Neural progenitor cell (in vitro differentiated cells): ENCODE measurements at regions not wholly inside any gene's neighbourhood (a gene's known extent, or its start where the extent isn't known, plus 50 kb on each side); places are given as distances from the start of the nearest gene placed in this dataset.
A peak's percentile ranks its signal among the peaks of the same experiment; 100 is the strongest.

Experiments
- DNase-seq: peaks from one replicate; pipeline ENCODE4 v3.0.0-alpha.2; 2016; ENCODE audit warnings: low spot score
- H2AFZ ChIP-seq: fragments of 200-600 bp; sonication (generic); replicated peaks from 2 replicates; pipeline ENCODE4 v1.6.1; 2016; ENCODE audit warnings: antibody characterized with exemption
- H3F3A ChIP-seq: fragments of 200-600 bp; sonication (generic); 2 replicates; pipeline ENCODE4 v1.6.1; 2016; ENCODE audit warnings: antibody characterized with exemption, low read depth
- H3K27ac ChIP-seq: fragments of 200-600 bp; sonication (generic); 2 replicates; pipeline ENCODE4 v1.5.1; 2016; ENCODE audit warnings: mild to moderate bottlenecking
- H3K27me3 ChIP-seq: fragments of 200-600 bp; sonication (generic); 2 replicates; pipeline ENCODE4 v1.6.1; 2016; ENCODE audit warnings: mild to moderate bottlenecking, moderate library complexity
- H3K36me3 ChIP-seq: fragments of 200-600 bp; sonication (generic); 2 replicates; pipeline ENCODE4 v1.5.1; 2016
- H3K4me1 ChIP-seq: fragments of 200-600 bp; sonication (generic); 2 replicates; pipeline ENCODE4 v1.6.1; 2016; ENCODE audit warnings: mixed run types
- H3K4me2 ChIP-seq: fragments of 200-600 bp; sonication (generic); 2 replicates; pipeline ENCODE4 v1.6.1; 2016
- H3K4me3 ChIP-seq: fragments of 200-600 bp; sonication (generic); 2 replicates; pipeline ENCODE4 v1.5.1; 2016
- H3K79me2 ChIP-seq: fragments of 200-600 bp; sonication (generic); 2 replicates; pipeline ENCODE4 v1.6.1; 2016; ENCODE audit warnings: low read depth
- H3K9ac ChIP-seq: fragments of 200-600 bp; sonication (generic); 2 replicates; pipeline ENCODE4 v1.6.1; 2016
- H3K9me3 ChIP-seq: fragments of 200-600 bp; sonication (generic); 2 replicates; pipeline ENCODE4 v1.5.1; 2016; ENCODE audit warnings: low read depth
- H4K20me1 ChIP-seq: fragments of 200-600 bp; sonication (generic); 2 replicates; pipeline ENCODE4 v1.6.1; 2016; ENCODE audit warnings: low read depth
- H3K27ac Mint-ChIP-seq: 3 replicates; pipeline ENCODE4 v1.8.0; 2021; ENCODE audit warnings: mixed read lengths
- H3K27me3 Mint-ChIP-seq: 2 replicates; pipeline ENCODE4 v1.8.0; 2022; ENCODE audit warnings: low read depth, mild to moderate bottlenecking, inconsistent platforms, moderate library complexity, mixed read lengths; ENCODE audit not compliant: insufficient read depth
- H3K36me3 Mint-ChIP-seq: 3 replicates; pipeline ENCODE4 v1.8.0; 2021; ENCODE audit warnings: mixed read lengths
- H3K4me1 Mint-ChIP-seq: 3 replicates; pipeline ENCODE4 v1.8.0; 2021; ENCODE audit warnings: mixed read lengths
- H3K4me3 Mint-ChIP-seq: 3 replicates; pipeline ENCODE4 v1.8.0; 2021; ENCODE audit warnings: mild to moderate bottlenecking, moderate library complexity, mixed read lengths
- H3K9me3 Mint-ChIP-seq: 3 replicates; pipeline ENCODE4 v1.8.0; 2020; ENCODE audit warnings: mixed read lengths
- EZH2 ChIP-seq: fragments of 200-600 bp; sonication (generic); IDR thresholded peaks from 2 replicates; pipeline ENCODE4 v1.6.1; 2017; ENCODE audit warnings: antibody characterized with exemption, mild to moderate bottlenecking, moderate library complexity
- EZH2phosphoT487 ChIP-seq: fragments of 200-600 bp; sonication (generic); IDR thresholded peaks from 2 replicates; pipeline ENCODE4 v1.6.1; 2017; ENCODE audit warnings: antibody characterized with exemption
- TF ChIP-seq, protein P1 (sequence below): fragments of 200-600 bp; sonication (generic); IDR thresholded peaks from 2 replicates; pipeline ENCODE4 v1.5.1; 2017; ENCODE audit warnings: antibody characterized with exemption, mild to moderate bottlenecking

GRCh38 chr1:36675106-36675505 is 192.4 kb upstream of the CSF3R start:
- H3F3A ChIP-seq = peaks cover 23% of the 10 kb centered on the region
- H3K4me2 ChIP-seq = no peak overlapping the region
- H3K27ac ChIP-seq = no peak overlapping the region
- H4K20me1 ChIP-seq = no peaks in the 10 kb centered on the region
- Mint-ChIP-seq H3K27me3 (peaks cover 14% of the 10 kb centered on the region), H3K4me1 (peaks cover 4% of the 10 kb centered on the region), H3K4me3 (no peak overlapping the region), H3K9me3 (no peaks in the 10 kb centered on the region), H3K36me3 (no peaks in the 10 kb centered on the region), H3K27ac (no peak overlapping the region)
- no peak overlapping the region for H3K9ac ChIP-seq
- no peaks in the 10 kb centered on the region for H3K79me2 ChIP-seq
- H2AFZ ChIP-seq = no peak overlapping the region
- no peak overlapping the region for H3K4me3 ChIP-seq
- no peaks in the 10 kb centered on the region for H3K36me3 ChIP-seq
- TF ChIP-seq EZH2 (no peak), EZH2phosphoT487 (no peak)
- TF ChIP-seq, protein P1, sequence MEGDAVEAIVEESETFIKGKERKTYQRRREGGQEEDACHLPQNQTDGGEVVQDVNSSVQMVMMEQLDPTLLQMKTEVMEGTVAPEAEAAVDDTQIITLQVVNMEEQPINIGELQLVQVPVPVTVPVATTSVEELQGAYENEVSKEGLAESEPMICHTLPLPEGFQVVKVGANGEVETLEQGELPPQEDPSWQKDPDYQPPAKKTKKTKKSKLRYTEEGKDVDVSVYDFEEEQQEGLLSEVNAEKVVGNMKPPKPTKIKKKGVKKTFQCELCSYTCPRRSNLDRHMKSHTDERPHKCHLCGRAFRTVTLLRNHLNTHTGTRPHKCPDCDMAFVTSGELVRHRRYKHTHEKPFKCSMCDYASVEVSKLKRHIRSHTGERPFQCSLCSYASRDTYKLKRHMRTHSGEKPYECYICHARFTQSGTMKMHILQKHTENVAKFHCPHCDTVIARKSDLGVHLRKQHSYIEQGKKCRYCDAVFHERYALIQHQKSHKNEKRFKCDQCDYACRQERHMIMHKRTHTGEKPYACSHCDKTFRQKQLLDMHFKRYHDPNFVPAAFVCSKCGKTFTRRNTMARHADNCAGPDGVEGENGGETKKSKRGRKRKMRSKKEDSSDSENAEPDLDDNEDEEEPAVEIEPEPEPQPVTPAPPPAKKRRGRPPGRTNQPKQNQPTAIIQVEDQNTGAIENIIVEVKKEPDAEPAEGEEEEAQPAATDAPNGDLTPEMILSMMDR = no peak
- H3K9me3 ChIP-seq = no peaks in the 10 kb centered on the region
- no peaks in the 10 kb centered on the region for H3K27me3 ChIP-seq
- H3K4me1 ChIP-seq = peaks cover 39% of the 10 kb centered on the region
- DNase-seq = no peak

DNA sequence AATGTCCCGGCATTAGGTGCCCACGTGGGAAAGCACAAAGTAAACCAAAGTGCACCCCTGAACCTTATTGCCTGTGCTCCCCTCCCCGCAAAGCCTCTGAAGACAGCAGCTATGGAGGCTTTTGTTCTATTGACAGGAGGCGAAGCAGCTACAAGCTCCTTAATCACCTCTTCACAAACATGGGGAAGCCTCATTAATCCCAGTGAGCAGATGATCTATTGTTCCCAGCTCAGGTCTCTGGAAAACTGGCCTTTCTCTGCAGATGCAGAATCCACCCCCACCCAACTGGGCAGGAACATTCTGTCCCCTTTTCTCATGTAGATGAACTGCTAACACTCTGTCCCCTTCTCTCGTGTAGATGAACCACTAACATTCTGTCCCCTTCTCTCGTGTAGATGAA is 190.5 kb upstream of the CSF3R start:
- Histone ChIP-seq H3K4me3 (no peak overlapping the region), H3K4me2 (peak overlapping the region; percentile 62), H3K27ac (peak overlapping the region; percentile 71), H3K9me3 (no peaks in the 10 kb centered on the region), H3K4me1 (peaks cover 56% of the 10 kb centered on the region), H3K36me3 (no peaks in the 10 kb centered on the region), H3K79me2 (no peaks in the 10 kb centered on the region), H3K9ac (no peak overlapping the region), H4K20me1 (no peaks in the 10 kb centered on the region), H2AFZ (no peak overlapping the region), H3F3A (peaks cover 38% of the 10 kb centered on the region), H3K27me3 (no peaks in the 10 kb centered on the region)
- Mint-ChIP-seq H3K9me3 (no peaks in the 10 kb centered on the region), H3K4me1 (peaks cover 16% of the 10 kb centered on the region), H3K4me3 (no peak overlapping the region), H3K36me3 (no peaks in the 10 kb centered on the region), H3K27ac (no peak overlapping the region), H3K27me3 (peaks cover 14% of the 10 kb centered on the region)
- DNase-seq = peak; percentile 85
- TF ChIP-seq, protein P1 = no peak
- TF ChIP-seq EZH2 (no peak), EZH2phosphoT487 (no peak)

- no peak overlapping the region for H3K4me3 ChIP-seq
- H3K79me2 ChIP-seq = no peaks in the 10 kb centered on the region
- peaks cover 70% of the 10 kb centered on the region for H3K4me1 ChIP-seq
- no peaks in the 10 kb centered on the region for H4K20me1 ChIP-seq
- no peak overlapping the region for H3K9ac ChIP-seq
- no peaks in the 10 kb centered on the region for H3K27me3 ChIP-seq
- no peak overlapping the region for H3K27ac Mint-ChIP-seq
- peaks cover 54% of the 10 kb centered on the region for H3F3A ChIP-seq
- H3K4me2 ChIP-seq = no peak overlapping the region
- H3K4me1 Mint-ChIP-seq = peaks cover 28% of the 10 kb centered on the region
- H2AFZ ChIP-seq = no peak overlapping the region
- no peaks in the 10 kb centered on the region for H3K9me3 ChIP-seq
- no peaks in the 10 kb centered on the region for H3K36me3 Mint-ChIP-seq
- H3K27me3 Mint-ChIP-seq = peaks cover 10% of the 10 kb centered on the region
- TF ChIP-seq EZH2phosphoT487 = no peak
- TF ChIP-seq, protein P1 = no peak
- TF ChIP-seq EZH2 = no peak
- peak; percentile 23 for DNase-seq
- peak overlapping the region; percentile 71 for H3K27ac ChIP-seq
- no peak overlapping the region for H3K4me3 Mint-ChIP-seq
- no peaks in the 10 kb centered on the region for H3K9me3 Mint-ChIP-seq
- H3K36me3 ChIP-seq = no peaks in the 10 kb centered on the region
Measured at GRCh38 chr1:36669262-36669661, 186.5 kb upstream of the CSF3R start.
